Nephron (organoid): ENCODE measurements at regions not wholly inside any gene's neighbourhood (a gene's known extent, or its start where the extent isn't known, plus 50 kb on each side); places are given as distances from the start of the nearest gene placed in this dataset.

ENCODE experiments used
- H3K27ac Mint-ChIP-seq, 3 experiments: 2 replicates each; pipeline ENCODE4 v1.8.0; 2020; ENCODE audit warnings: mixed read lengths in 3 of 3, mild to moderate bottlenecking in 2 of 3, moderate library complexity in 1 of 3
- H3K27me3 Mint-ChIP-seq: 2 replicates; pipeline ENCODE4 v1.8.0; 2021; ENCODE audit warnings: low read depth, mild to moderate bottlenecking, moderate library complexity, mixed read lengths
- H3K36me3 Mint-ChIP-seq: 2 replicates; pipeline ENCODE4 v1.8.0; 2020; ENCODE audit warnings: low read depth, mixed read lengths
- H3K4me1 Mint-ChIP-seq: 2 replicates; pipeline ENCODE4 v1.8.0; 2020; ENCODE audit warnings: mixed read lengths
- H3K4me3 Mint-ChIP-seq, 3 experiments: 2 replicates each; pipeline ENCODE4 v1.8.0; 2020; ENCODE audit warnings: mild to moderate bottlenecking in 3 of 3, mixed read lengths in 3 of 3, moderate library complexity in 2 of 3
- H3K9me3 Mint-ChIP-seq: 2 replicates; pipeline ENCODE4 v1.8.0; 2020; ENCODE audit warnings: mixed read lengths
- TF ChIP-seq, protein P1 (sequence below), 3 experiments: fragments of 200-600 bp; sonication (generic); IDR thresholded peaks; one replicate each; pipeline ENCODE4 v1.5.0; 2021; ENCODE audit warnings: antibody characterized with exemption in 3 of 3; ENCODE audit not compliant: unreplicated experiment in 3 of 3

- H3K4me3 Mint-ChIP-seq: no peak overlapping the region
- no peaks in the 10 kb centered on the region for H3K27me3 Mint-ChIP-seq
- no peaks in the 10 kb centered on the region for H3K4me1 Mint-ChIP-seq
- H3K9me3 Mint-ChIP-seq: no peaks in the 10 kb centered on the region
- H3K27ac Mint-ChIP-seq: no peak overlapping the region
- TF ChIP-seq, protein P1, sequence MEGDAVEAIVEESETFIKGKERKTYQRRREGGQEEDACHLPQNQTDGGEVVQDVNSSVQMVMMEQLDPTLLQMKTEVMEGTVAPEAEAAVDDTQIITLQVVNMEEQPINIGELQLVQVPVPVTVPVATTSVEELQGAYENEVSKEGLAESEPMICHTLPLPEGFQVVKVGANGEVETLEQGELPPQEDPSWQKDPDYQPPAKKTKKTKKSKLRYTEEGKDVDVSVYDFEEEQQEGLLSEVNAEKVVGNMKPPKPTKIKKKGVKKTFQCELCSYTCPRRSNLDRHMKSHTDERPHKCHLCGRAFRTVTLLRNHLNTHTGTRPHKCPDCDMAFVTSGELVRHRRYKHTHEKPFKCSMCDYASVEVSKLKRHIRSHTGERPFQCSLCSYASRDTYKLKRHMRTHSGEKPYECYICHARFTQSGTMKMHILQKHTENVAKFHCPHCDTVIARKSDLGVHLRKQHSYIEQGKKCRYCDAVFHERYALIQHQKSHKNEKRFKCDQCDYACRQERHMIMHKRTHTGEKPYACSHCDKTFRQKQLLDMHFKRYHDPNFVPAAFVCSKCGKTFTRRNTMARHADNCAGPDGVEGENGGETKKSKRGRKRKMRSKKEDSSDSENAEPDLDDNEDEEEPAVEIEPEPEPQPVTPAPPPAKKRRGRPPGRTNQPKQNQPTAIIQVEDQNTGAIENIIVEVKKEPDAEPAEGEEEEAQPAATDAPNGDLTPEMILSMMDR (IDR thresholded peaks at IDR 0.05; ENCODE audit: unreplicated experiment in 3 of 3): no peak
- H3K36me3 Mint-ChIP-seq: no peaks in the 10 kb centered on the region
These were observed 278.9 kb upstream of the LRRC3B start for GRCh38 chr3:26343647-26344046.

- TF ChIP-seq, protein P1 (IDR thresholded peaks at IDR 0.05; ENCODE audit: unreplicated experiment in 3 of 3): no peak
- H3K9me3 Mint-ChIP-seq: no peaks in the 10 kb centered on the region
- H3K27ac Mint-ChIP-seq: no peak overlapping the region
- H3K27me3 Mint-ChIP-seq: no peaks in the 10 kb centered on the region
- H3K4me1 Mint-ChIP-seq: no peaks in the 10 kb centered on the region
- H3K36me3 Mint-ChIP-seq: no peaks in the 10 kb centered on the region
- H3K4me3 Mint-ChIP-seq: no peak overlapping the region
These were observed 277.0 kb upstream of the LRRC3B start for GRCh38 chr3:26345613-26346012.

- Mint-ChIP-seq H3K27ac (no peak overlapping the region), H3K36me3 (no peaks in the 10 kb centered on the region), H3K4me3 (no peak overlapping the region), H3K9me3 (peaks cover 6% of the 10 kb centered on the region), H3K27me3 (no peaks in the 10 kb centered on the region), H3K4me1 (no peaks in the 10 kb centered on the region)
- TF ChIP-seq, protein P1 (IDR thresholded peaks at IDR 0.05; ENCODE audit: unreplicated experiment in 3 of 3): no peak
These were observed 276.1 kb upstream of the LRRC3B start for GRCh38 chr3:26346497-26346896.

DNA sequence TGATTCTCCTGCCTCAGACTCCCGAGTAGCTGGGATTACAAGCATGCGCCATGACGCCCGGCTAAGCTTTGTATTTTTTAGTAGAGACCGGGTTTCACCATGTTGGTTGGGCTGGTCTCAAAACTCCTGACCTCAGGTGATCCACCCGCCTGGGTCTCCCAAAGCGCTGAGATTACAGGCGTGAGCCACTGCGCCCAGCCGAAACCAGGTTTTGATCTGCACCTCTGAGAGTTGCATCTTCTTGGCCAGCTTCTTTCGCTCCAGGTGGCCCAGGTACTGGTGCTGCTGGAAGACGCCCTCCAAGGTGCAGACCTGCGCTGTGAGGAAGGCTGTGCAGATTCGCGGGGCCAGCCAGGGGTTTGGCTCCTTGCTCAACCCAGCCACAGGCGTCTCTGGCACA, 275.4 kb upstream of the LRRC3B start:
- peaks cover 6% of the 10 kb centered on the region for H3K9me3 Mint-ChIP-seq
- no peaks in the 10 kb centered on the region for H3K27me3 Mint-ChIP-seq
- TF ChIP-seq, protein P1 (IDR thresholded peaks at IDR 0.05; ENCODE audit: unreplicated experiment in 3 of 3): no peak
- H3K4me3 Mint-ChIP-seq: no peak overlapping the region
- H3K27ac Mint-ChIP-seq: no peak overlapping the region
- H3K36me3 Mint-ChIP-seq: no peaks in the 10 kb centered on the region
- H3K4me1 Mint-ChIP-seq: no peaks in the 10 kb centered on the region

- no peaks in the 10 kb centered on the region for H3K36me3 Mint-ChIP-seq
These were observed 271.7 kb upstream of the LRRC3B start for GRCh38 chr3:26350853-26351252.

GRCh38 chr3:26353097-26353496, 269.5 kb upstream of the LRRC3B start:
- no peaks in the 10 kb centered on the region for H3K4me1 Mint-ChIP-seq
- H3K27ac Mint-ChIP-seq: no peak overlapping the region
- no peaks in the 10 kb centered on the region for H3K36me3 Mint-ChIP-seq
- H3K27me3 Mint-ChIP-seq: no peaks in the 10 kb centered on the region
- TF ChIP-seq, protein P1 (IDR thresholded peaks at IDR 0.05; ENCODE audit: unreplicated experiment in 3 of 3): no peak
- no peak overlapping the region for H3K4me3 Mint-ChIP-seq
- peaks cover 6% of the 10 kb centered on the region for H3K9me3 Mint-ChIP-seq

More at GRCh38 chr3:26350853-26351252, 271.7 kb upstream of the LRRC3B start:
- Mint-ChIP-seq H3K27ac (no peak overlapping the region), H3K27me3 (no peaks in the 10 kb centered on the region), H3K4me3 (no peak overlapping the region), H3K4me1 (no peaks in the 10 kb centered on the region), H3K9me3 (peaks cover 6% of the 10 kb centered on the region)
- TF ChIP-seq, protein P1 (IDR thresholded peaks at IDR 0.05; ENCODE audit: unreplicated experiment in 3 of 3): no peak
